ENCODE measurements at regions not wholly inside any gene's neighbourhood (a gene's known extent, or its start where the extent isn't known, plus 50 kb on each side); places are given as distances from the start of the nearest gene placed in this dataset.

GRCh38 chrX:43386875-43387274 is 269.2 kb upstream of the MAOA start:
- POLR2A ChIA-PET, result no interaction called here

DNA sequence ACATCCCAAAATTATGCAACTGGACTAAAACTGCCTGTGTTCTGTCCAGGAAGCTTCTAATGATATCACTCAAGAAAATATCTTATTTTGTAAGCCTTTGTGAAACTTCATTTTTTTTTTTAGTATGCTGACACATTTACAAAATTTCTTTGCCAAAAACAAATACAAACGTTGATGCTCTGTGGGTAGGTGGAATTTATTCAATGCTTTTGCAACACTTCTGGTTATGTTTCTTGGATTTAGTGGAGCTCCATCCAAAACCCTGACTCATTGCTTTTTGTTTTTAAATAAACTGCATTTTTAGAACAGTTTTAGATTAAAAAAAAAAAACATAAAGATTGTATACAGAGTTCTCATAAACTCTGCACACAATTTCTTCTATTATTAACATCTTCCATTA is 250.9 kb upstream of the MAOA start:
- TF ChIP-seq, protein P1, sequence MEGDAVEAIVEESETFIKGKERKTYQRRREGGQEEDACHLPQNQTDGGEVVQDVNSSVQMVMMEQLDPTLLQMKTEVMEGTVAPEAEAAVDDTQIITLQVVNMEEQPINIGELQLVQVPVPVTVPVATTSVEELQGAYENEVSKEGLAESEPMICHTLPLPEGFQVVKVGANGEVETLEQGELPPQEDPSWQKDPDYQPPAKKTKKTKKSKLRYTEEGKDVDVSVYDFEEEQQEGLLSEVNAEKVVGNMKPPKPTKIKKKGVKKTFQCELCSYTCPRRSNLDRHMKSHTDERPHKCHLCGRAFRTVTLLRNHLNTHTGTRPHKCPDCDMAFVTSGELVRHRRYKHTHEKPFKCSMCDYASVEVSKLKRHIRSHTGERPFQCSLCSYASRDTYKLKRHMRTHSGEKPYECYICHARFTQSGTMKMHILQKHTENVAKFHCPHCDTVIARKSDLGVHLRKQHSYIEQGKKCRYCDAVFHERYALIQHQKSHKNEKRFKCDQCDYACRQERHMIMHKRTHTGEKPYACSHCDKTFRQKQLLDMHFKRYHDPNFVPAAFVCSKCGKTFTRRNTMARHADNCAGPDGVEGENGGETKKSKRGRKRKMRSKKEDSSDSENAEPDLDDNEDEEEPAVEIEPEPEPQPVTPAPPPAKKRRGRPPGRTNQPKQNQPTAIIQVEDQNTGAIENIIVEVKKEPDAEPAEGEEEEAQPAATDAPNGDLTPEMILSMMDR (IDR thresholded peaks at IDR 0.05; ENCODE audit: insufficient read depth, low read depth, low read length), result no peak
- DNase-seq (ENCODE audit: low read depth), result no peak

More at GRCh38 chrX:43386875-43387274, 269.2 kb upstream of the MAOA start:
- TF ChIP-seq, protein P1 (IDR thresholded peaks at IDR 0.05; ENCODE audit: insufficient read depth, low read depth, low read length), result no peak
- Histone ChIP-seq H3K27me3 (ENCODE audit: control insufficient read depth, insufficient read depth, low read length) (no peaks in the 10 kb centered on the region), H3K4me3 (ENCODE audit: low read depth, low read length) (no peak overlapping the region), H3K36me3 (ENCODE audit: control insufficient read depth, insufficient read depth, low read length) (no peaks in the 10 kb centered on the region)
- CTCF ChIA-PET, result no interaction called here
- no peak for DNase-seq (ENCODE audit: low read depth)

GRCh38 chrX:43423876-43424275 is 232.2 kb upstream of the MAOA start:
- H3K27me3 ChIP-seq (ENCODE audit: control insufficient read depth, insufficient read depth, low read length), result no peaks in the 10 kb centered on the region
- H3K4me3 ChIP-seq (ENCODE audit: low read depth, low read length), result no peak overlapping the region
- TF ChIP-seq, protein P1 (IDR thresholded peaks at IDR 0.05; ENCODE audit: insufficient read depth, low read depth, low read length), result no peak
- ChIA-PET POLR2A (no interaction called here), CTCF (no interaction called here)
- H3K36me3 ChIP-seq (ENCODE audit: control insufficient read depth, insufficient read depth, low read length), result no peaks in the 10 kb centered on the region
- DNase-seq (ENCODE audit: low read depth), result no peak

More for the DNA sequence above, 250.9 kb upstream of the MAOA start:
- H3K36me3 ChIP-seq (ENCODE audit: control insufficient read depth, insufficient read depth, low read length), result no peaks in the 10 kb centered on the region
- H3K4me3 ChIP-seq (ENCODE audit: low read depth, low read length), result no peak overlapping the region
- POLR2A ChIA-PET, result no interaction called here
- CTCF ChIA-PET, result no interaction called here
- no peaks in the 10 kb centered on the region for H3K27me3 ChIP-seq (ENCODE audit: control insufficient read depth, insufficient read depth, low read length)

DNA sequence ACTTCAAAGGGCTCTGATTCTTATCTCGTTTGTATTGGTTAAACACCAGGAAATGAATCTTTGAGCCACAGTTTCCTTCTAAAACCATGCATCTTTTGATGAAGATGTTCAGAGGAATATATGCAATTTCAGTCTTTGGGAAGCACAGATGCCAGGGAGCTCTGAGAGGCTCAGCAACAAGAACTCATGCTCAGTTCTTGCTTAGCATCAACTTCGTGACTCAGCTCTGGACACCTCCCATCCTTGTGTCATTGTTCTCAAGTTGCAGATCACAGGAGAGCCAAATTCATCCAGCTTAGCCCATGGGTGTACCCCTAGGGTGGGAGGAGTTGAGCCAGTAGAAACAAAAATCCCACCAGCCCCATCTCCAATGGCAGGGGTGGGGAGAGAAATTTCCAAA is 219.6 kb upstream of the MAOA start:
- TF ChIP-seq, protein P1 (IDR thresholded peaks at IDR 0.05; ENCODE audit: insufficient read depth, low read depth, low read length), result no peak
- POLR2A ChIA-PET, result no interaction called here
- no peak for DNase-seq (ENCODE audit: low read depth)
- Histone ChIP-seq H3K27me3 (ENCODE audit: control insufficient read depth, insufficient read depth, low read length) (no peaks in the 10 kb centered on the region), H3K36me3 (ENCODE audit: control insufficient read depth, insufficient read depth, low read length) (no peaks in the 10 kb centered on the region), H3K4me3 (ENCODE audit: low read depth, low read length) (no peak overlapping the region)
- CTCF ChIA-PET, result no interaction called here

GRCh38 chrX:43446752-43447151 is 209.3 kb upstream of the MAOA start:
- CTCF ChIA-PET, result no interaction called here
- Histone ChIP-seq H3K27me3 (ENCODE audit: control insufficient read depth, insufficient read depth, low read length) (no peaks in the 10 kb centered on the region), H3K4me3 (ENCODE audit: low read depth, low read length) (no peak overlapping the region), H3K36me3 (ENCODE audit: control insufficient read depth, insufficient read depth, low read length) (no peaks in the 10 kb centered on the region)
- POLR2A ChIA-PET, result no interaction called here
- TF ChIP-seq, protein P1 (IDR thresholded peaks at IDR 0.05; ENCODE audit: insufficient read depth, low read depth, low read length), result no peak
- DNase-seq (ENCODE audit: low read depth), result no peak

Measured in BJ (cell line).